Fibroblast of skin of back (primary cell): ENCODE measurements at regions not wholly inside any gene's neighbourhood (a gene's known extent, or its start where the extent isn't known, plus 50 kb on each side); places are given as distances from the start of the nearest gene placed in this dataset.
"Not testable (repeated sequence)": the region's sequence is repeated elsewhere in the genome, so short reads cannot be mapped to it uniquely, and the experiment has no call there.

Experiments
- DNase-seq: peaks from one replicate; pipeline ENCODE4 v3.0.0-alpha.2; 2013

DNA sequence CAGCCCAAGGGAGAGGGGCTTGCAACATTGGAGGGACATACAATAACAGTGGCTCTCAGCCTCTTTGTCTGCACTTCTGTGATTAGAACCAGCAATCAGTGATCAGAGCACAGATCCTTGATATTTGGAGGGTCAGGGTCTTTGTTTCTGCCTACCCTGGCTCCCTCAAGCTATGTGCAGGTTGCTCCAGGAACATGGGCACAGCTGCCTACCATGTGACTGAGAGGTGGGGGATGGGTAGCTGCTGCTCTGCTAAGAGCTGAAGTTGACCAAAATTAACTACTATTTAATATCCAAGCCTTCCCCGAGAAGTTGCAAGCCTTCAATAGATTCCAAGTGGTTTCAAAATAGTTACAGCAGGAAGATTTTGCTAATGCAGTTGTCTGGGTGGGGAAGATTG, 202.6 kb downstream of the ZIC5 start:
- DNase-seq = no peak

DNA sequence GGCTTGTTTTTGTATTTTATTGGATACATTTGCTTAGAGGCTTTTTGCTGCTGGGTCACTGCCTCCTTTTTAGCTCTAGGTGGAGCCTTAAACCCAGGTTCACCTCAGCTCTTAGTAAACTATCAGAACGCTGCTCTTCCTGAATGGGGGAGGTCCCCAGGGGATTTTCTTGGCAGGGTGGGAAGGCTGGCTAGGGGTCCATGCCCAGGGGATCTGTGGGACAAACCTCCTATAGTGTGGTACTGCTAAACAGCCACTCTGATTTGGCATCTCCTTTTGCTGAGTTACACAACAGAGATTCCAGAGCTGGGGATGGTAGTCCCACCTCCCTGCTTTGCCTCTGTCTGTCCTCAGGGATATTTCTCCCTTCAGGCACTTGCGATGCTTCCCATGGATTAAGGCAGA, 204.9 kb downstream of the ZIC5 start:
- DNase-seq = no peak

DNA sequence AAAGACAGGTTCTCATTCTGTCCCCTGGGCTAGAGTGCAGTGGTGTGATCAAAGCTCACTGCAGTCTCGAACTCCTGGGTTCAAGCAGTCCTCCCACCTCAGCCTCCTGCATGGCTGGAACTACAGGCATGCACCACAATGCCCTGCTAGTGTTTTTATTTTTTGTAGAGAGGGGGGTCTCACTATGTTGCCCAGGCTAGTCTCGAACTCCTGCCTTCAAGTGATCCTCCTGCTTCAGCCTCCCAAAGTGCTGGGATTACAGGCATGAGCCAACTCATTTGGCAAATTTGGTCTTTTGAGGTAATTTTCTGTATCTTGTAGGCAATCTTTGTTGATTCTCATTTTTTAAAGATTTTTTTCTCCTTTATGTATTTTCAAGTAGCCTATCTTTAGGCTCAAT, 205.7 kb downstream of the ZIC5 start:
- DNase-seq = no peak

DNA sequence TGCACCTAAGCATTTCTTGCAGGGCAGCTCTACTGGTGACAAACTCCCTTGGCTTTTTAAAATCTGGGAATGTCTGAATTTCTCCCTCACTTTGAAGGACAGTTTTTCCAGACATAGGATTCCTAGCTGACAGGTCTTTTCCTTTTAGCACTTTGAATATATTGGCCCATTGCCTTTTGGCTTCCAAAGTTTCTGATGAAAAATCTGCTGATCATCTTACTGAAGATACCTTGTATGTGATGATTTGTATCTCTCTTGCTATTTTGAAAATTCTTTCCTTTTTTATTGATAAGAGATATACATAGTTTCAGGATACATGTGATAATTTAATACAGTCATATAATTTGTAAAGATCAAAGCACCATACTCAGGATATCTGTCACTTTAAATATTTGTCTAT, 211.1 kb downstream of the ZIC5 start:
- no peak for DNase-seq

DNA sequence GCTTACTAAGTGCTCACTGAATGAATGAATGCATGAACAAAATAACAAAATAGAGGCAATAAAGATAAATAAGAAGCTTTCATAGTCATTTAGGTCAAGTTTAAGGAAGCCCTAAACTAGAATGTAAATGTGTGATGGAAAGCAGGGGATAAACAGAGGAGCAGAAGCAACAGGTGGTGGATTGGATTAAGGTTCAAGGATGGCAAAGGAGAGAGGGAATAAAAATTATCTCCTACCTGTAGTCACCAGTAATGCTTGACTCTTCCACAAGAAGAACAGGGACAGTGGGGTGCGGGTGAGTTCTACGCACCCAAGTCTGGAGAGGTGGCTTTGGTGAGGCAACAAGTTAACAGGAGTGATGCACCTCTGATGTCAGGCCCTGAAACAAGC, 212.4 kb downstream of the ZIC5 start:
- no peak for DNase-seq

DNA sequence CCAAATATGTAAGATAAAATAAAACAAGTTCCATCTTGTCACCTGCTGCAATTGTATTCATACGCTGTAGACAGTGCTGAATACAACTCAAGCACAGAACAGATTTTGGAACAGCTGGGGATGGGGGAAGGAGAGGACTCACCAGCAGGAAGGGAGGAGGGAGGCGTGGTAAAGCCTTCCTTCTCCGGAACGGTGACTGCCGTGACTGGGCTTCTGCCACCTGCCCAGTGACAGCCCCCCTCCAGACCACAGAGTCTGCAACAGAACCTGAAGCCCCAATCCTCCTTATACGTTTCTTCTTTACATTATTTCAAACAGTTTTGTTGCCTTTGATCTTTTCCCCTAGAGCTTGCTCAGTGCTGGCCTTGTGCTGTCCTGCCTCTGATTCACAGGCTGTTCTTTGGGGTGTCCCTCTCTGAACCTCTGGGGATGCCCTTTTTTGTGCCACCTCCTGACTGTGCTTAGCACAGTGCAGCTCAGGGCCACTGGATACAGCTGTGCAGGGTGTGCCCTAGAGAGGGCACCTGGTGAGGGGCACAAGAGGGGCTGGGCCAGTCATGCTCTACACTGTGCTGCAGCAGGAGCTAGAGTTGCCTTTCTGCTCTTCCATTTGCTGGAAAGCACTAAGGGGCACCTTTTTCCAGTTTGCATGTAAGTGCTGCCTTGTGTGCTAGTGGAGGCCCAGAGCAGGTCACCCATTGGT, 213.0 kb downstream of the ZIC5 start:
- no peak for DNase-seq

DNA sequence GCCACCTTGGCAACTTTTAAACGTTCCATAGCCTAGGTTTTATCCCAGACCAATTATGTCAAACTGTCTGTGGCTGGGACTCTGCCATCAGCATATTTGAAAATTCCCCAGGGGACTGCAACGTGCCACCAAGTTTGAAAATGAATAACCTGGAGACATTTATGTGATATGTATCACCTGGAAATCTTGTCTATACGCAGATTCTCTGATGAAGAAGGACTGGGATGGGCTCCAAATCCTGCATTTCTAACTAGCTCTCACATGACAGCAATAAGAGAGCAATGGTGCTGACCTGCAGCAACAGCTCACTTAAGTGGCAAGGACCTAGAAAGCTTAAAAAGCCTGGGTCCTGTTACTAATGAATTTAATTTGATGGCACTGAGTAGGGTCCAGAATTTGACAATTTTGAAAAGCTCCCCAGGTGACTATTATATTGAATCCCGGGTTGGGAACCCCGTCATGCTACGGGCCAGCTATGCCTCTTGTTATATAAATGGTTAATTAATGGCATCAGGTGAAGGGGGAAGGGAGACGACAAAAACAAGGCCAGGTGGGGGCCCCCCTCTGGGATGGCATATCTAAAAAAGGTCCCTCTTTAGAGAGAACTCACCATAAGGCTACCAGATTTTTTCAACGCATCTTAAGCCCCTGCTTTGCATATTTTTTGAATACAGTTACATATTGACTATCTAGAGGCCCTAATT, 213.7 kb downstream of the ZIC5 start:
- no peak for DNase-seq

DNA sequence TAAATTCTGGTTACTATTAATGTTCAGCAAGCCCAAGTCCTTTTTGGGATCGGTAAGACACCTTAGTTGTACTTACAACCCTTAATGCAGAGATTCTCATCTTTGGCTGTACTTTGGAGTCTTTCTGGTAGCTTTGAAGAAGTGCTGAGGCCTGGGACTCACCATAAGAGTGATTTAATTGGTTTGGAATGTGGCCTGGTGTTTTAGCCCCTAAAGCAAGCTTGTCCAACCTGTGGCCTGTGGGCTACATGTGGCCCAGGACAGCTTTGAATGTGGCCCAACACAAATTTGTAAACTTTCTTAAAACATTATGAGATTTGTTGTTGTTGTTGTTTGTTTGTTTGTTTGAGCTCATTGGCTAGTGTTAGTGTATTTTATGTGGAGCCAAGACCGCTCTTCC, 215.3 kb downstream of the ZIC5 start:
- DNase-seq = peak; percentile 6

DNA sequence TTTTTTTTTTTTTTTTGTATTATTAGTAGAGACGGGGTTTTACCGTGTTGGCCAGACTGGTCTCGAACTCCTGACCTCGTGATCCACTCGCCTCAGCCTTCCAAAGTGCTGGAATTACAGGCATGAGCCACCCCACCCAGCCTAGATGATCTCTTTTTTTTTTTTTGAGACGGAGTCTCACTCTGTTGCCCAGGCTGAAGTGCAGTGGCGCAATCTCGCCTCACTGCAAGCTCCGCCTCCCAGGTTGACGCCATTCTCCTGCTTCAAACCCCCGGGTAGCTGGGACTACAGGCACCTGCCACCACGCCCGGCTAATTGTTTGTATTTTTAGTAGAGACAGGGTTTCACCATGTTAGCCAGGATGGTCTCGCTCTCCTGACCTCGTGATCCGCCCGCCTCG, 216.8 kb downstream of the ZIC5 start:
- not testable (repeated sequence) for DNase-seq

DNA sequence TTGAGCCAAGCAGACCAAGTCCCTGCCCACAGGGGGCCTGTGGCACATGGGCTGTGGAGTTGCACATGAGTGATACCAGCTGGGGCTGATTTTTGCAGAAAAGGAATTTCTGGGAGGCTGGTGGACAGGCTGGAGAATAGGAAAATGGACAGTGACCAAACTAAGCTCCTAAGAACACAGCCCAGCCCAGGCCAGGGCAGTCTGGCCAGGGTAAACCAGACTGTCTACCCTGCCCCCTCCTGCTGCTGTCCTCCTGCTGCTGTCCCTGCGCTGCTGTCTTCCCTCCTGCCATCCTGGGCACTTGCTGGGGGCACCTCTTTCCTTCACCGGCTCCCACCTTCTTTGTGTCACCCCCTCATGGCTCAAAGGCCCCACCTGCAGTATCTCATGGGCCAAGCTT, 219.2 kb downstream of the ZIC5 start:
- DNase-seq = no peak

DNA sequence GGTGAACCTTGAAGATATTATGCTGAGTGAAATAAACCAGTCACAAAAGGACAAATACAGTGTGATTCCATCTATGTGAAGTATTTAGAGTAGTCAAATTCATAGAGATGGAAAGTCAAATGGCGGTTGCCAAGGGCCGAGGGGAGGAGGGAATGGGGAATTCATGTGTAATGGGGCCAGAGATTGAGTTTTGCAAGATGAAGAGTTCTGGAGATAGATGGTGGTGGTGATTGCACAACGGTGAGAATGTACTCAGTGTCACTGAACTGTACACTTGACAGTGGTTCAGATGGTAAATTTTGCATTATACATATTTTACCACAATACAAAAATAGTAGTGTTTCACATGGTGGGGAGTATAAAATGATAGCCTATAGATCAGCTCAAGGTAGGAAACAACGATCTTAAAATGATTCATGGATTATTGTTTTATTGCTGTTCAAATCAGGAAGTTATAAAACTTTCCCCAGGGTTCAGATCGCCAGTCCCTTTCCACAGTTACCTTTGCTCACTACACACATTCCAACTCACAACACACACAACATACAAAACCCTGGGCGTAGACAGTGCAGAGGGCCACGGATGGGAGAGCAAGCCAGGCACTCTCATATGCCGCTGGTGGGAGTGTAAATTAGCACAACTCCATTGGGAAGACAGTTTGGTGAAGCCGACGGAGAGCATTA, 219.9 kb downstream of the ZIC5 start:
- no peak for DNase-seq

DNA sequence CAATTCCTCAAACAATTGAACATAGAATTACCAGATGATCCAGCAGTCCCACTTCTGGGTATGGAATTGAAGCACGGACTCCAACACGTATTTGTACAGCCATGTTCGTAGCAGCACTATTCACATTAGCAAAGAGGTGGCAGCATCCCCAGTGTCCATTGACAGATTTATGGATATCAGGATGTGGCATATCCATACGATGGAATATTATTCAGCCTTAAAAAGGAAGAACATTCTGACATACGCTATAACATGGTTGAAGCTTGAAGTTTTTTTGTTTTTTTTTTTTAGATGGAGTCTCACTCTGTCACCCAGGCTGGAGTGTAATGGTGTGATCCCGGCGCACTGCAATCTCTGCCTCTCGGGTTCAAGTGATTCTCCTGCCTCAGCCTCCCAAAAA, 220.6 kb downstream of the ZIC5 start:
- no peak for DNase-seq

DNA sequence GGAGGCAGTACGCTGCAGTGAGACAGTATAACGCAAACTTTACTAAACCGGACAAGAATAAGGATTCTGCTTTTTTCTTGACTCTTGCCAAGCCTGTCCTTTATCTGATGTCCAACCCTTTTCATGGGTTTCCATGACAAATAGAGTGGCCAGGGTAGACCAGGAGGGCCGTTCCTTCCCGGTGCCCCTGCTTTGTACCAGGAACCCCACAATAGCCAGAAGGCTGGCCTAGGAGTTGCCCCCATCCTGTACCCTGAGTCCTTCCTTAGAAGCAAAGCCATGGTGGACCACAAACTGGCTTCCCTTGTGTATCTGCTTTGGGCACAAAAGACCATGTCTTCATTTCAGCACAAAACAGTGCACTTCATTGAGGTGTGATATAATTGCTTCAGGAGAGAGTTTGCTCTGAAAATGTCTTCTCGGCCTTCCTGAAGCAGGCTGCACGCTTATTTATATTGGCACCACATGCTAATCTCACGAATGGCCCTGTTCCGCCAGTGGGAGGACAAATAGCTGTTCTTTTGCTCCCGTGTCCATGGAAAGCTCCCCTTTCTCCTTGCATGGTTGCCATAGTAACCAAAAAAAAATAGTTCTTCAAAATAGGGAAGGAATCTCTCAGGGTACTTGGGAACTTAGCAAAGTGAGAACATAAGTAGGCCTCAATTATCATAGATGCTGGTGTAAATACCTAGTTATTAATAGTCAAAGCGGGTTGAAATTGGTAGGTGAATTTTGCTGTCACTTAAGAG, 222.1 kb downstream of the ZIC5 start:
- DNase-seq = no peak

DNA sequence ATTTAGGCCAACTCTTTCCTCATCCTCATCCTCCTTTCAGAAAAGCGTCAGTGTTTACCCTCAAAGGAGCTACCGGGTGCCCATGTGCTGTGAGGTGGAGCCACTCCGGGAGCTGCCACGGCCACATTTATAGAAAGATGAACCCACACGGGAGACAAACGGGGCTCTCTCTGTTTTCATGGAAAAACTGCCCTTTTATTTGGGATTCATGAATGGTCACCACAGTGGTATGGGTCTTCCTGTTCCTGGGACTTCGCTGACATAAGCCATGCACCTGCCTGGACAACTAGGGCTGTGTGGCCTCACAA, 224.2 kb downstream of the ZIC5 start:
- DNase-seq = no peak

DNA sequence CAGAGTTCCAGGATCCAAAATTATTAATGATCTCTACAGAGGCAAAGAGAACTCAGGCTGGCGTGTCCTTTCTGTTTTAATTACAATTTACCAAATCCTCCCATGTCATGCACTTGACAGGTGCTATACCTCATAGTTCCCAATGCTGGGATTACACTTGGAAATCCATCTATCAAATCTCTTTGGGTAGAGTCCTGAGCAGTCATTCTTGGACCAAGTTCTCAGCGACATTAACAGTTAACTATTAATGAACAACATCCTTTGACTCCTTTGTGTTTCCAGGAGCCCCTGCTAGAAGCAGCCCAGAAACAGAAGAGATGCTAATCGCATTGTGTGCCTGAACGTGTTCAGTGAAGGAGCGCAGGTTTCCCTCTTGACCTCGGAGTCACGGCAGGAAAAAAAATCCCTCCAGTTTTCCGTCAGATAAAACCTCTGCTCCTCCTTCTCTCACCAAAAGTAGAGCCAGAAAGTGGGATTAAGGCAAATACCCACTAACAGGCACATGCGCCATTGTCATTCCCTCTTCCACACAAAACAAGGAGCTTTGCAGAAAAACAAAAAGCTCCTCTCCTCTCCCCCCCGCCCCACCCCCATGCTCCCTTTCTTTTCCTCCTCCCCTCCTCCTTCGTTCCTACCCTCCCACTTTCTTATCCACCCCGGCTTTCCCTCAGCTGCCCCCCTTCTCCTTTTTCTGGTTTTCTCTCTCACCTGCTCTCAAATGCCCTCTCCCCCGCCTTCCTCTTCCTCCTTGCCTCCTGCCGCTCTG, 224.7 kb downstream of the ZIC5 start:
- DNase-seq = no peak

DNA sequence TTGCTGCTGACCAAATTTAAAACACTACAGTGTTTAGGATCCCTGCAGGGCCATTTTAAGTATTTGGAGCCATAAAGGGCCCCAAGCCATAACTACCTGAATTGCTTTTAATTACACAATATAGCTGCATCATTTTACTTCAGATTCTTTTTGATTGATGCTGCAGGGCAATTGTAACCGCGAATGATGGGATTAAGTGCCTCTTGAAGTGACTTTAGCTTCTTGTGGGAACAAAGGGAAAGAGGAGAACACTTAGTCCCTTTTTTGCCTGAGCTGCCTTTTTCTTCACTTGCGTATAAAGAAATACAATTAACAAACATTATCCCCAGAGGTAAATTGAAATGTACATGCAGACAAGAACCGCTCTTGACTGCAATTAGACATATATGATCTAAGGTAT, 228.5 kb downstream of the ZIC5 start:
- DNase-seq = no peak

DNA sequence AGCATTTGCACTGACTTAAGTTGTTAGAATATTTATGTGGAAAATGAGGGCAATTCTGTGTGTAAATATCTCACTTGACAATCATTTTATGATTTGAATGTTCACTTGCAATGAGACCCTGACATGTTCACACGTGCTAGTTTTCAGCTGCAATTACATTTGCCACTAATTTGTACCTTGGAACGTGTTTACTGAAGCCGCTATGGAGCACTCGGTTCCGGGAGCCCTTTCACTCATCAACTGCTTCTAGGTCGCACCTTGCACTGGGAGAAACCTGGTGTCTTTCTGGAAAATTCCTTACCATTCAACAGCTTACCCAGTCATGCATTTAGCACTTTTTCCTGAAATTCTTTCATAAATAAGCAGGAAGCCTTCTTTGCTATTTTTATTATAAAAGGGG, 229.6 kb downstream of the ZIC5 start:
- DNase-seq = no peak

DNA sequence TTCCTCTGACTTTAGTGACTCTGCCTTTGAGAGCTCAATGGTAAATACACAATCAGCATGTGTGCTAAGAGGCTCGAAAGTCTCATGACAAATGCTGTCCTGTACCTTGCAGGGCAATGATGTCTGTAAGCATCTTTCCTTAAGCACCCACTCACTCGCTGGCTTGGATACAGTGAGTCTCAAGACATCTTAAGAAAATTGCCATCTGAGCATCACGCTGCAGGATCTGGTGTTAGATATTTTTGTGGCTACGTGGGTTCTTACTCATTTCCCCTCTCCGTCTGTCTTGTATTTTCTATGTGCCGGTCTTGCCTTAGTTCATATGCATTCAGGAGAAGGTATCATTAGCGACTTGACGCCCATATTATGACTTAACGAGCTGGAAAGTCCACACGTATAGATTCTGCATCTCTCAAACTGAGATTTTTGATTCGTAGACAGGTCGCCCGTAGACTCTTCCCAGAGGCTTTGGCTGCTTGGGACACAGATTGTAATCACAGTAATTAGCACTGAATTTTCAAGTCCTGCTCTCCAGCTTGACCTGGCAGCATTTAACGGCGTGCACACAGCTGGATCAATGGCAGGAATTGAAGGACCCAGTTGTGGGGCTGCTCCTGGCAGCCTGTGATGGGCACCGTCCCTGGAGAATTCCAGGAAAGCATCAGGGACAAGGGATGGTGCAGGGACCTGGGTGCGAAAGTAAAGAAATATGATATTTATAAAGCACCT, 231.2 kb downstream of the ZIC5 start:
- DNase-seq = peak; percentile 57

DNA sequence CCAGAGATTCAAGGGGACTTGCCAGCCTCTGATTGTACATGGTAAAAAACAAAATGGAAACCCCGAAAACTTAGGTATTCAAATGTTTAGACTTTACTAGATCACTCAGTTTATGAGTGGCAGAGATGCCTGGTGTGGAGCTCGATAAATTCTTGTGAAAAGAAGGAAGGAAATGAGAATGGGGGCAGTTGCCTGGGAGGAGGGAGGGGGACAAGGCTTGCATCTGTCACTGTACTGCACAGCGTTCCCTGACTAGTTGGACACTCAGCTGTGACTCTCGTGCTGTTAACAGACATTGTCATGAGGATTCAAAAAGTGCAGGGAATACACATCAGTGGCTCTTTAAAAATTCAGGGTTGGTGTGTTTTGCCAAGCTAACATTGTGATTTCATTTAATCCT, 232.9 kb downstream of the ZIC5 start:
- no peak for DNase-seq

DNA sequence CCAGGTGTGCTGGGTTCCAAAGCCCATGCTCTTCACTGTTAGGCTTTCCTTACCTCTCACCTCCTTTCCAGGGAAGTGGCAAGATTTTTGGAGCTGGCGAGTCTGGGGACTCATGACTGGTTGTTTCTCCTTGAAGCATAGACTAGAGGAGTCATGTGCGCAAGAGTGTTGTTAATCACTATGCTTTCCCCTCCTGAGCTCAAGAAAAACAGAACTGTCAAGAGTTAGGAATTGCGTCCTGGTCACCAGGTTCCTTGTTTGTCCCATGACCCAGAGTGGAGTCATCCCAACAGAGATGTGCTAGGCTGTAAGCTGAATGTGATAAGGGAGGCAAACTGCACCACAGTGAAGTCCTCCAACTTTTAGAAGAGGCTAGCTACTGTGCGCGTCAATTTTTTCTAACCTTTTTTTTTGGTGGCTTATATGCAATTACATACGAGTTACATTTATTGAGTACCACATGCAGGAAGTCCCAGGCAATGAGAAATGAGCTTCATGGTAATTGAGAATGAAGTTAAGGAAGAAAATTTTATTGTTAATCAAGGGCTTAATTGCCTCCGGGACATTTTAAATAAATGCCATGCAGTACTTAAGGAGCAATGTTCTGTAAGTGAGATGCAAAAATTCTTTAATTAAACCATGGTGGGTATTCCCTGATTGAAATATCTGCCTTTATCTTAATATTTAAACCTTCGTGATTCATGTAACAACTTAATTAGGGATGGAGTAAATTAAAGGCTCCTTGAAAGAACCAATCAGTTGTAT, 233.9 kb downstream of the ZIC5 start:
- DNase-seq = peak; percentile 18

DNA sequence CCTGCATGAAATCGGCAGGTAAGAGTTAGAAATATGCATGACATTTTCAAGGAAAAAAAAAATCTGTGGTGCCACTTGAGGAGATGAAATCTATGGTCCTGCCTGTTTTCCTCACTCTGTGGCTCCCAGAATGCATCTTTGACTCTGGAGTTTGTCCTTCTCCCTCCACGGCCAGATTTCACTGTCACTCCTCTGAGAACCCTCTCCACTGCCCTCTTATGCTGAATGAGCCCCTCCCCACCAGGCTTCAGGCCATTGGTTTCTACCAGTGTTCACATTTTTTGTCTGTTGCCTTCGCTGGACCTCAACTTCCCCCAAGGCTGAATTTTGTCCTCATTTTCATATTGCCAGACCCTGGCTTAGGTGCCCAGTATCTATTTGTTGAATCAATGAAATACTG, 235.0 kb downstream of the ZIC5 start:
- DNase-seq = no peak
